Omental fat pad (tissue), 3 donors: ENCODE measurements at regions not wholly inside any gene's neighbourhood (a gene's known extent, or its start where the extent isn't known, plus 50 kb on each side); places are given as distances from the start of the nearest gene placed in this dataset.

ENCODE experiments used
- ATAC-seq: fragments of 150-250 bp; one replicate; pipeline ENCODE4 v1.9.1; 2016; ENCODE audit warnings: mild to moderate bottlenecking, moderate library complexity; ENCODE audit not compliant: low FRiP score
- DNase-seq: peaks from one replicate; pipeline ENCODE4 v3.0.0-alpha.2; 2019; ENCODE audit warnings: low spot score
- CTCF ChIP-seq, 3 donors: fragments of 450-650 bp; IDR thresholded peaks; one replicate each; pipeline ENCODE4 v1.5.1; 2016 to 2017; ENCODE audit warnings: antibody characterized with exemption in 3 of 3, mild to moderate bottlenecking in 3 of 3, moderate library complexity in 2 of 3

- no peak for DNase-seq
- no peak for TF ChIP-seq CTCF (IDR thresholded peaks at IDR 0.05)
- no peak for ATAC-seq
These were observed 1415.6 kb upstream of the ATXN8OS start for GRCh38 chr13:68692049-68692448.

- ATAC-seq (no peak), DNase-seq (no peak)
- no peak for TF ChIP-seq CTCF (IDR thresholded peaks at IDR 0.05)
These were observed 1417.1 kb upstream of the ATXN8OS start for GRCh38 chr13:68690567-68690966.

- DNase-seq, result no peak
- ATAC-seq, result no peak
- TF ChIP-seq CTCF (IDR thresholded peaks at IDR 0.05), result no peak
These were observed 1431.0 kb upstream of the ATXN8OS start for GRCh38 chr13:68676513-68677115.

- no peak for DNase-seq
- no peak for TF ChIP-seq CTCF (IDR thresholded peaks at IDR 0.05)
- no peak for ATAC-seq
These were observed 1432.4 kb upstream of the ATXN8OS start for GRCh38 chr13:68675209-68675608.

- TF ChIP-seq CTCF (IDR thresholded peaks at IDR 0.05), result no peak
- DNase-seq (no peak), ATAC-seq (no peak)
These were observed 1437.7 kb upstream of the PCDH9 start for GRCh38 chr13:68667863-68668262.

GRCh38 chr13:68666774-68667397 lies 1436.8 kb upstream of the PCDH9 start:
- ATAC-seq (no peak), DNase-seq (no peak)

More at GRCh38 chr13:68666774-68667397, 1436.8 kb upstream of the PCDH9 start:
- no peak for TF ChIP-seq CTCF (IDR thresholded peaks at IDR 0.05)
